ENCODE measurements at regions not wholly inside any gene's neighbourhood (a gene's known extent, or its start where the extent isn't known, plus 50 kb on each side); places are given as distances from the start of the nearest gene placed in this dataset.
A peak's percentile ranks its signal among the peaks of the same experiment; 100 is the strongest.

- Histone ChIP-seq H3K4me2 (ENCODE audit: low read depth, low read length, poor library complexity, severe bottlenecking) (no peak overlapping the region), H3K79me2 (ENCODE audit: insufficient read depth, low read length) (no peaks in the 10 kb centered on the region), H3K27me3 (ENCODE audit: low read length) (no peaks in the 10 kb centered on the region), H4K20me1 (ENCODE audit: low read depth, low read length) (no peaks in the 10 kb centered on the region), H3F3A (ENCODE audit: insufficient read depth) (no peaks in the 10 kb centered on the region), H3K36me3 (ENCODE audit: low read length) (no peaks in the 10 kb centered on the region), H3K9ac (ENCODE audit: low read length) (no peak overlapping the region), H3K27ac (ENCODE audit: low read depth, low read length) (no peak overlapping the region), H3K4me3 (ENCODE audit: insufficient read depth, low read length, poor library complexity, severe bottlenecking) (no peak overlapping the region), H2AFZ (ENCODE audit: low read depth, low read length, severe bottlenecking) (no peak overlapping the region), H3K9me2 (replicated peaks; ENCODE audit: insufficient read depth, low read length) (no peaks in the 10 kb centered on the region), H3K9me3 (ENCODE audit: insufficient read depth, low read length) (no peaks in the 10 kb centered on the region)
- TF ChIP-seq CTCF (IDR thresholded peaks at IDR 0.05; ENCODE audit: insufficient read depth, low read length, poor library complexity, severe bottlenecking) (no peak), EZH2phosphoT487 (conservative IDR thresholded peaks at IDR 0.05; ENCODE audit: low read length) (no peak)
Observed at GRCh38 chr6:141576751-141577150, 556.0 kb upstream of the GJE1 start.

- peak overlapping the region; percentile 99 for H2AFZ ChIP-seq (ENCODE audit: low read depth, low read length, severe bottlenecking)
Observed at GRCh38 chr6:141562851-141563763, 569.6 kb upstream of the GJE1 start.

GRCh38 chr6:141562186-141562811 is 570.4 kb upstream of the GJE1 start:
- H3K4me3 ChIP-seq (ENCODE audit: insufficient read depth, low read length, poor library complexity, severe bottlenecking): peak overlapping the region; percentile 47
- no peaks in the 10 kb centered on the region for H3K79me2 ChIP-seq (ENCODE audit: insufficient read depth, low read length)
- no peaks in the 10 kb centered on the region for H3K9me3 ChIP-seq (ENCODE audit: insufficient read depth, low read length)
- H3K4me2 ChIP-seq (ENCODE audit: low read depth, low read length, poor library complexity, severe bottlenecking): peak overlapping the region; percentile 92
- TF ChIP-seq EZH2phosphoT487 (conservative IDR thresholded peaks at IDR 0.05; ENCODE audit: low read length): no peak
- no peak for TF ChIP-seq CTCF (IDR thresholded peaks at IDR 0.05; ENCODE audit: insufficient read depth, low read length, poor library complexity, severe bottlenecking)
- H3K9ac ChIP-seq (ENCODE audit: low read length): peak overlapping the region; percentile 60
- no peaks in the 10 kb centered on the region for H3K27me3 ChIP-seq (ENCODE audit: low read length)
- H4K20me1 ChIP-seq (ENCODE audit: low read depth, low read length): no peaks in the 10 kb centered on the region
- no peaks in the 10 kb centered on the region for H3K9me2 ChIP-seq (replicated peaks; ENCODE audit: insufficient read depth, low read length)
- H3F3A ChIP-seq (ENCODE audit: insufficient read depth): peaks cover 15% of the 10 kb centered on the region; the same call in 1 of the 2 replicates
- H3K27ac ChIP-seq (ENCODE audit: low read depth, low read length): peak overlapping the region; percentile 83
- peak overlapping the region; percentile 99 for H2AFZ ChIP-seq (ENCODE audit: low read depth, low read length, severe bottlenecking)
- no peaks in the 10 kb centered on the region for H3K36me3 ChIP-seq (ENCODE audit: low read length)

More at GRCh38 chr6:141562851-141563763, 569.6 kb upstream of the GJE1 start:
- Histone ChIP-seq H3K27ac (ENCODE audit: low read depth, low read length) (peak overlapping the region; percentile 83), H3K9me2 (replicated peaks; ENCODE audit: insufficient read depth, low read length) (no peaks in the 10 kb centered on the region), H3K27me3 (ENCODE audit: low read length) (no peaks in the 10 kb centered on the region), H3K79me2 (ENCODE audit: insufficient read depth, low read length) (no peaks in the 10 kb centered on the region), H3K9me3 (ENCODE audit: insufficient read depth, low read length) (no peaks in the 10 kb centered on the region), H3K36me3 (ENCODE audit: low read length) (no peaks in the 10 kb centered on the region), H3K4me2 (ENCODE audit: low read depth, low read length, poor library complexity, severe bottlenecking) (peak overlapping the region; percentile 92), H3F3A (ENCODE audit: insufficient read depth) (peaks cover 15% of the 10 kb centered on the region; the same call in 1 of the 2 replicates), H3K4me3 (ENCODE audit: insufficient read depth, low read length, poor library complexity, severe bottlenecking) (peak overlapping the region; percentile 47), H4K20me1 (ENCODE audit: low read depth, low read length) (no peaks in the 10 kb centered on the region), H3K9ac (ENCODE audit: low read length) (peak overlapping the region; percentile 60)
- peak; percentile 71 for TF ChIP-seq CTCF (IDR thresholded peaks at IDR 0.05; ENCODE audit: insufficient read depth, low read length, poor library complexity, severe bottlenecking)
- no peak for TF ChIP-seq EZH2phosphoT487 (conservative IDR thresholded peaks at IDR 0.05; ENCODE audit: low read length)
